ENCODE measurements at regions not wholly inside any gene's neighbourhood (a gene's known extent, or its start where the extent isn't known, plus 50 kb on each side); places are given as distances from the start of the nearest gene placed in this dataset.

DNA sequence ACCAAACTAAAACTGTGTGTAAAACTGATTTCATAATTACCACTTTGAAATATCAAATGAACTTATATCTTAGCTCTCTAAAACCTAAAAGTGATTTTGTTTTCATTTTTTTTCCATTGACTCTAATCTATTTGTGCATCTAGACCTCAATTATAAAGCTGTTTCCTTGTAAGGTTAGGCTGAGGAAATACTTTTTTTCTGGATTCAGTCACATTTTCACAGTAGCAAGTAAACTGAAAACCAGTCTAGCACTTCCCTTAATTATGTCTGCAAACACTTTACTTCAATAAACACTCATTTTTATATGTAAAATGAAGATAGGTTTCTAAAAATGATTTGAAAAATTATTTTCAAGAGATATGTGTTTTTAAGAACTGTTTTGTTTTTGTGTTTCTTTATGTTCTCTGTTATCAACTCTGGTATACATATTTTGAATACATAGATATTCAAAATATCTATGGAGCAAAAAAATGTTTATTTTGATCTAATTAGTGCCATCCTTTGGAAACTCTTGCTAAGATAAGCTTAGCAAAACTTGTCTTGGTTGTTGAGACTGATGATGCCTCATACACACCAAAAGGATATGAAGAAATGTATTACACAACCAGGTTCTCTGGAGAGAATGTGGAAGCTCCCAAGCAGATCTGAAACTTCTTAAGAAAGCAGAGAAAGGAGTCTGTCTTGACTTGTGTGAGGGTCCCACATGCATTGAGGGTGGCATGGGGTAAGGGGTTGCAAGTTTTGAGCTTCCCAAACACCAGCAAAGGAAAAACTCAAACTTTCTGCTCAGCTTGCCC is 1887.4 kb downstream of the PCDH9 start:
- Histone ChIP-seq H3K36me3 (ENCODE audit: low read length) (0 out of 2 replicates have a peak, but pooled peaks cover 2% of the 10 kb centered on the region), H3K9me3 (ENCODE audit: insufficient read depth, low read length) (0 out of 2 replicates have a peak, but pooled peaks cover 5% of the 10 kb centered on the region), H3K9ac (ENCODE audit: low read length) (no peak overlapping the region), H3K4me2 (ENCODE audit: low read depth, low read length, poor library complexity, severe bottlenecking) (no peak overlapping the region), H2AFZ (ENCODE audit: low read depth, low read length, severe bottlenecking) (peak overlapping the region; percentile 21), H3F3A (ENCODE audit: insufficient read depth) (no peaks in the 10 kb centered on the region), H3K27ac (ENCODE audit: low read depth, low read length) (no peak overlapping the region), H3K27me3 (ENCODE audit: low read length) (no peaks in the 10 kb centered on the region), H4K20me1 (ENCODE audit: low read depth, low read length) (no peaks in the 10 kb centered on the region), H3K9me2 (replicated peaks; ENCODE audit: insufficient read depth, low read length) (no peaks in the 10 kb centered on the region), H3K79me2 (ENCODE audit: insufficient read depth, low read length) (no peaks in the 10 kb centered on the region), H3K4me3 (ENCODE audit: insufficient read depth, low read length, poor library complexity, severe bottlenecking) (no peak overlapping the region)
- TF ChIP-seq EZH2phosphoT487 (conservative IDR thresholded peaks at IDR 0.05; ENCODE audit: low read length) (no peak), CTCF (IDR thresholded peaks at IDR 0.05; ENCODE audit: insufficient read depth, low read length, poor library complexity, severe bottlenecking) (no peak)

DNA sequence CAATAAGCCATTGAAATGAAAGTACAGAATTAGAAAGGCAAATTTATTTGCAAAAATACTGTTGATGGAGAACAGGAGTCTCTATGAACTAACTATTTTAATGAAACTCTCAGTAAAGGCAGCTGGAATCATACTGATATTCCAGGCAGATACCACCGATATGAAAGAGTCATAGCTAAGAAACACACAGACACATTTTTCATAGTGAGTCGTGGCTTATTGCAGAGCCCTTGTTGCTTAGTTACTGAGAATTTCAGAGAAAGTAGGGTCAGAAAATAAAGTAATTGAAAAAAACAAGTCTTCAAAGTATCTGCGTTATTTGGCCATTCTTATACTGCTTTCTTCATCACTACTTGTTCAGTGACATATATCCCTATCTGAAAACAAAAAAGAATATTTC is 1890.9 kb downstream of the PCDH9 start:
- Histone ChIP-seq H3K79me2 (ENCODE audit: insufficient read depth, low read length) (no peaks in the 10 kb centered on the region), H3K4me3 (ENCODE audit: insufficient read depth, low read length, poor library complexity, severe bottlenecking) (no peak overlapping the region), H4K20me1 (ENCODE audit: low read depth, low read length) (no peaks in the 10 kb centered on the region), H3K9me3 (ENCODE audit: insufficient read depth, low read length) (no peaks in the 10 kb centered on the region), H2AFZ (ENCODE audit: low read depth, low read length, severe bottlenecking) (no peak overlapping the region), H3K27ac (ENCODE audit: low read depth, low read length) (no peak overlapping the region), H3K36me3 (ENCODE audit: low read length) (0 out of 2 replicates have a peak, but pooled peaks cover 2% of the 10 kb centered on the region), H3K27me3 (ENCODE audit: low read length) (no peaks in the 10 kb centered on the region), H3K4me2 (ENCODE audit: low read depth, low read length, poor library complexity, severe bottlenecking) (no peak overlapping the region), H3F3A (ENCODE audit: insufficient read depth) (no peaks in the 10 kb centered on the region), H3K9me2 (replicated peaks; ENCODE audit: insufficient read depth, low read length) (no peaks in the 10 kb centered on the region), H3K9ac (ENCODE audit: low read length) (no peak overlapping the region)
- TF ChIP-seq CTCF (IDR thresholded peaks at IDR 0.05; ENCODE audit: insufficient read depth, low read length, poor library complexity, severe bottlenecking), result no peak
- no peak for TF ChIP-seq EZH2phosphoT487 (conservative IDR thresholded peaks at IDR 0.05; ENCODE audit: low read length)

GRCh38 chr13:65336916-65337315 is 1893.2 kb downstream of the PCDH9 start:
- H3F3A ChIP-seq (ENCODE audit: insufficient read depth), result no peaks in the 10 kb centered on the region
- no peaks in the 10 kb centered on the region for H3K9me2 ChIP-seq (replicated peaks; ENCODE audit: insufficient read depth, low read length)
- H3K27ac ChIP-seq (ENCODE audit: low read depth, low read length), result no peak overlapping the region
- H3K4me3 ChIP-seq (ENCODE audit: insufficient read depth, low read length, poor library complexity, severe bottlenecking), result no peak overlapping the region
- no peak overlapping the region for H3K9ac ChIP-seq (ENCODE audit: low read length)
- H3K27me3 ChIP-seq (ENCODE audit: low read length), result no peaks in the 10 kb centered on the region
- H2AFZ ChIP-seq (ENCODE audit: low read depth, low read length, severe bottlenecking), result peak overlapping the region; percentile 70
- H3K79me2 ChIP-seq (ENCODE audit: insufficient read depth, low read length), result no peaks in the 10 kb centered on the region
- no peaks in the 10 kb centered on the region for H4K20me1 ChIP-seq (ENCODE audit: low read depth, low read length)
- H3K9me3 ChIP-seq (ENCODE audit: insufficient read depth, low read length), result no peaks in the 10 kb centered on the region
- no peak overlapping the region for H3K4me2 ChIP-seq (ENCODE audit: low read depth, low read length, poor library complexity, severe bottlenecking)
- no peaks in the 10 kb centered on the region for H3K36me3 ChIP-seq (ENCODE audit: low read length)
- TF ChIP-seq EZH2phosphoT487 (conservative IDR thresholded peaks at IDR 0.05; ENCODE audit: low read length) (no peak), CTCF (IDR thresholded peaks at IDR 0.05; ENCODE audit: insufficient read depth, low read length, poor library complexity, severe bottlenecking) (no peak)

Data from SU-DHL-6 (cell line).